NOMO-1 (cell line): ENCODE measurements at regions not wholly inside any gene's neighbourhood (a gene's known extent, or its start where the extent isn't known, plus 50 kb on each side); places are given as distances from the start of the nearest gene placed in this dataset.

Experiments used
- DNase-seq, 2 experiments: peaks; one replicate each; lab custom pipeline; 2025; ENCODE audit not compliant: unreplicated experiment in 2 of 2; lab: John Stamatoyannopoulos, UW

GRCh38 chr7:96495751-96496216 is 173.9 kb upstream of the SLC25A13 start:
- peak; percentile 54 to 92 for DNase-seq

- no peak for DNase-seq
These were observed 164.8 kb upstream of the SLC25A13 start for GRCh38 chr7:96486681-96487080.

GRCh38 chr7:96484845-96485244 is 162.9 kb upstream of the SLC25A13 start:
- no peak for DNase-seq

- DNase-seq = no peak
These were observed 162.2 kb upstream of the SLC25A13 start for GRCh38 chr7:96484091-96484490.

- no peak for DNase-seq
These were observed 159.9 kb upstream of the SLC25A13 start for GRCh38 chr7:96481796-96482195.

- DNase-seq = no peak
These were observed 157.2 kb upstream of the SLC25A13 start for GRCh38 chr7:96479015-96479645.

GRCh38 chr7:96471606-96472005 is 149.7 kb upstream of the SLC25A13 start:
- DNase-seq = no peak

- no peak for DNase-seq
These were observed 130.2 kb upstream of the SLC25A13 start for GRCh38 chr7:96452146-96452545.

- no peak for DNase-seq
These were observed 127.2 kb upstream of the SLC25A13 start for GRCh38 chr7:96449094-96449493.

GRCh38 chr7:96447109-96447645 is 125.3 kb upstream of the SLC25A13 start:
- DNase-seq = no peak

GRCh38 chr7:96441436-96442084 is 119.7 kb upstream of the SLC25A13 start:
- DNase-seq = peak in 1 of 2 experiments; percentile 40

GRCh38 chr7:96440328-96440727 is 118.4 kb upstream of the SLC25A13 start:
- no peak for DNase-seq

GRCh38 chr7:96436880-96437279 is 115.0 kb upstream of the SLC25A13 start:
- DNase-seq = no peak

- DNase-seq = no peak
These were observed 108.5 kb upstream of the SLC25A13 start for GRCh38 chr7:96430356-96430755.

GRCh38 chr7:96427143-96427542 is 105.2 kb upstream of the SLC25A13 start:
- no peak for DNase-seq

- peak in 1 of 2 experiments; percentile 19 for DNase-seq
These were observed 104.8 kb upstream of the SLC25A13 start for GRCh38 chr7:96426685-96427084.

GRCh38 chr7:96426027-96426426 is 104.1 kb upstream of the SLC25A13 start:
- no peak for DNase-seq

- DNase-seq = no peak
These were observed 102.5 kb upstream of the SLC25A13 start for GRCh38 chr7:96424411-96424810.

GRCh38 chr7:96422388-96422787 is 100.5 kb upstream of the SLC25A13 start:
- DNase-seq = no peak

GRCh38 chr7:96418581-96418980 is 96.7 kb upstream of the SLC25A13 start:
- no peak for DNase-seq

GRCh38 chr7:96417784-96418183 is 95.9 kb upstream of the SLC25A13 start:
- no peak for DNase-seq

- DNase-seq = no peak
These were observed 94.7 kb upstream of the SLC25A13 start for GRCh38 chr7:96416599-96416998.
